Stimulated activated CD8-positive, alpha-beta memory T cell treated with anti-CD3 and anti-CD28 coated beads, Interleukin-7, amount 100 ng/mL, for 48 hours (primary cell): ENCODE measurements at regions not wholly inside any gene's neighbourhood (a gene's known extent, or its start where the extent isn't known, plus 50 kb on each side); places are given as distances from the start of the nearest gene placed in this dataset.
"Not testable (repeated sequence)": the region's sequence is repeated elsewhere in the genome, so short reads cannot be mapped to it uniquely, and the experiment has no call there.

Source experiments
- DNase-seq, 2 donors: peaks; one replicate each; pipeline ENCODE4 v3.0.0-alpha.2; 2020; ENCODE audit warnings: low read depth in 1 of 2; ENCODE audit errors: extremely low read depth in 1 of 2

GRCh38 chr4:141340458-141340857 lies 119.8 kb downstream of the ZNF330 start:
- no peak for DNase-seq

DNA sequence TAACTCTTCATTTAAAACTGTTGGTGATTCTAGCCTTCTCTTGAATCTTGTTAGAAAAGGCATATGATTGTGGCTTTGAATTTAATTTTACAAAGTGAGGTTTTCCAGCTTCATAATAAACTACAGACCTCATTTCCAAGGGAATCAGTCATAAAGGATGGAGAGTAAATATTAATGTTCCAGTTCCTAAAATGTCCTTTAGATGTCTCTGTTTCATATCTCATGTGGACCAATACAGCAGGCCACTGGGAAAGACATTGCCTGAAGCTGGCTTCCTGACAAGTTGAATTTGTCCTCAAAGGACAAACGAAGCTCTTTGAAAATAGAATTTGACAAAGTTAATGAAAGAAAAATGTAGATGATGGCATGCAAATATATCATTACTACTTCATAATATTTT lies 125.4 kb downstream of the ZNF330 start:
- DNase-seq, result no peak

DNA sequence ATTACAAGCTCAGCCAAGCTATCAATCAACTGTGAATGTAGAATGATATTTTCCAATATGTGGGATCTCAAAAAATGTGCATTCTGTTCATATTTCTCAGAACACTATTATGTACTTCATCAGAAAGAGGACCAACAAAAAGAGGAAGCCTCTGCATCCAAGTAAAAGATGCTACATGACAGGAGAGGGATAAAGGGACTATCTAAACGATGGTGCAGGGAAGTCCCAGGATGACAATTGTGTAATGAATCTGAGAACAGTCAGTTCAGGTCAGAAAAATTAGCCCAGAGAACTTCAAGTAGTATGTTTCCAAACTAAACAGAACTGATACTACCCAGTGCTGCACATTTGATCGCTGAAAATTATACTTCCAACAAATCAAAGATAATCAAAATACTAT lies 127.0 kb downstream of the ZNF330 start:
- DNase-seq, result no peak

- no peak for DNase-seq
Observed at GRCh38 chr4:141348125-141348524, 127.4 kb downstream of the ZNF330 start.

GRCh38 chr4:141348573-141348972 lies 127.9 kb downstream of the ZNF330 start:
- no peak for DNase-seq

- DNase-seq, result no peak
Observed at GRCh38 chr4:141349236-141349635, 128.5 kb downstream of the ZNF330 start.

- DNase-seq, result no peak
Observed at GRCh38 chr4:141350122-141350905, 129.6 kb downstream of the ZNF330 start.

DNA sequence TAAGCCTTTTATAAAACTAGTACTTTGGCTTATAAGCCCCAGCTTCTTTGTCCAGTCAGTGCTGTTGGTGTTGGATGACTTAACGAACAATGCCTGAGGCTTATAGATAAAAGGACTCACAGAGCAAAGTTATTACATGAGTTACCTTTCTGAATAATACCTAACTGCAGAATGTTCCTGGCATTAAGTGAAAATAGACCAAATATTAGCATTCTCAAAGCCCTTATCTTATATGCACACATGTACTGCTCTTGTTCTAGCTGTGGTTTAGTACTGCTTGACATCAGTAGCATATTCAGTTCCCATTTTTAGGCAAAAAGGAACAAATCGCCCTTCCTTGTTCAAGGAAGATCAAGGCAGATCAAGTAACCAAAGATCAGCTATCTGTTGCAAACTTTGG lies 131.6 kb downstream of the ZNF330 start:
- no peak for DNase-seq

DNA sequence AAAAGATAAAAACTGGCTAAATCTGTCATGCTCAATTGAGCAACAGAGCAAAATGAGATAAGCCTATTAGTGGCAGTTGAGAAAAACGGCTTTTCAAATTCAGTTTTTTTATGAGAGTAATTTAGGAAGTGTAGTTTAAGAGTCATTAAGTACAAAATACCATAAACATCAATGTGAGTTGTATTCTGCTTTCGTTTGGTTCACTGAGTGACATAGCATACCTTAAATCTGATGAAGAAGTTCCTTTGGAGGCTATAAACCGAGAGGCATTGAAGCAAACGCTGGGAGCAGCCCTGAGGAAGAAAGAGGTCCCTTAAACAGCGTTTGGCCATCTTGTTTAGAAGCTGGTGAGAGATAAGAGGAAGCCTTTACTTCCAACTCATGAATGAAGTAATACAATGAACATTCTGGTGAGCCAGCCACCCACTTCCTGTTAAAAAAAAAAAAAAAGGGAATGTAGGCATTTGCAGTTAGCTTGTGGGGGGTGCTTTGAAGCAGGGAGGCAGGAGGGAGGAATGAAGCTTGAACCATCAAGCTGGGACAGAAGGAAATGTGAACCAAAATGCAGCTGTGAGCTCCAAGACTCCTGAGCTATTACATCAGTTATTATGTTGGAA lies 132.3 kb downstream of the ZNF330 start:
- DNase-seq, result no peak

DNA sequence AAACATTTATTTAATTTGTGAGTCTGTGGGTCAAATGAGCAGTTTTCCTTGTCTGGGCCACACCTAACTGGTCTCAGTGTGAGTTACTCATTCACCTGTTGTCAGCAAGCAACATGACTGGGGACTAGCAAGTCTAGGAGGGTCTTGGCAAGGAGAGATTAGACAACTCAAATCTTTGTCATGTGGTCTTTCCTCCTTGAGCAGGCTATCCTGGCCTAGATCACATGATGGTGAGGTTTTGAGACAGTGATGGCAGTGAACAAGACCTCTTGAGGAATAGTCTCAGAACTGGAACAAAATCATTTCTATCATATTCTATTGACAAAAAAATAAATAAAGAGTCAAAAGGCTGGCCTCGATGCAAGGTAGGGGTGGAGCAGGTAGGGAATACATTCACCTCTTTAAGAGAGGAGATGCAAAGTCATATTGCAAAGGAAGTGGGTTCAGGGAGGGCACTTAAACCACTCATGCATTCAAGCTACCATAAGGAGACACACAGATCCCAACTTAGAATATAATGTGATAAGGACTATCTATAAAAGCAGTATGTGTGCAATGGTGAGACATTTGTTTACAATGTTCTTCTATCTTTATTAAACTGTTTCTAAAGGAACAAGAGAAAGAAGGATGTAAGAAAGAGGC lies 135.7 kb downstream of the ZNF330 start:
- DNase-seq, result no peak

DNA sequence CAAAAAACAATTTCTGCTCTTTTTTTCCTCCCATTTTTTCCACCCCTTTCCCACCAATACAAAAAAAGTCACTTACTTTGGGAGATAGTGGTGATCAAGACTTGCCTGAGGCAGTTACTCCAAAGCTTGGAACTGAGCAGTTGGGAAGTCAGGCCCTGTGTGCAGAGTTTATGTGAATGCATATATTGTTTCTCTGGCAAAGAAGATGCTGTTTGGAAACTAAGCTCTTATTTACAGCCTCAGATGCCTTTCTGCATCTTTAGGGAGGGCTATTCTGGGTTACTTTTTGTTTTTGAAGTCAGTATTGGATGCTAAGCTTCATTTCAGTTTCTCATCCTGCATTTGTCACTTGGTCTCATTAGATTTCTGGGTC lies 136.3 kb downstream of the ZNF330 start:
- DNase-seq, result no peak

- not testable (repeated sequence) for DNase-seq
Observed at GRCh38 chr4:141368241-141368640, 147.5 kb downstream of the ZNF330 start.

DNA sequence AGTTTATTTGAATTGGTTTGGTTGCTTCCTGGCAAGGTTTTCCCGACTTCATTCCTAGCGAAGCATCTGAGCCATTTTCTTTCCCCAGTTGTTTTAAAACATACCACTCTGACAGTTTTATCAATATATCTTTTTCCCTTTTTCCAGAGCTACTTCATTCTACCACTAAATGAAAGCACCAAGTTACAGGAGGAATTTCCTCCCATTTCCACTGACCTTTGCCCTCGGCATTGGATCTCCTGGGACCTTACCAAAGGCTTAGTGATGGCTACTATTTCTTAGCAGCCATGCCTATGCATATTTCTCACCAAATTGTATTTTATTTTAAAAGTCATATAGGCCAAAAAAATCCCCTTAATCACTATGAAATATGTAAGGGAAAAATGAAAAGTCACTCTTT lies 150.5 kb downstream of the ZNF330 start:
- no peak for DNase-seq

DNA sequence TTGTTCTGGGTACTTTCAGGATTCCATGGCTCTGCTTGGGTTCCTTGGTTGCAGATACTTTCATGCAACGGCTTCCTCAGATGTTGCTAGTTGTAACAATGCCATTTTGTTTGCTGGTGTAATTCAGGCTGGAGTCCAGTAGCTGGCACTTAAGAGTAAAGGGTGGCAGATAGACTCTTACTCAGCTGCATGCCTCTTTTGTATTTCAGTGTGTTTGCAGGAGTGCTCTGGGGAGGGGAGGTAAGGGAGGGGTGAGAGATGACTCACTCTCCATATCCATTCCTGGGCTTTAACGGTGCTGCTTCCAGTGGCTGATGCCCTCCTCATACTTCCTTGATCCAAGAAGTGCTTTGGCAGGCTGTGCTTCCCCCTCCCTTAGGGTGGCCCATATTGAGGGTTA lies 155.2 kb downstream of the ZNF330 start:
- no peak for DNase-seq

DNA sequence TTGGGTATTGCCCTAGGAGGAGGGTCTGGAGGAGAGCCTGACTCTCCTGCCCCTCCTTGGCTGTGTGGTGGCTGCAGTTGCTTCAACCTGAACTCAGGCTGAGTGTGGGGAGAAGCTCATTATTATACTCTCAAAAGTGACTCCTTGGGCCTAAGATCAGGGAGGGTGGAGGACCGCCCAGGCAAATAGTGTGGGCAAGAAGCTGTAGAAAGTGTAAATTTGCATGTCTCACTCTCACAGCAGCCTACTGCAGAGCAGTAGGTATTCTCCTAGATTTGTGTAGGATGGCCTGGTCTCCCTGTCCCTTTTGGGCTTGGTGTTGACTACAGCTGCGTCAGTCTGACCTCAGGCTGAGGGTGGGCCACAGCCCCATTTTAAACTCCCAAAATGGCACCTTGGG lies 156.1 kb downstream of the ZNF330 start:
- no peak for DNase-seq

GRCh38 chr4:141387299-141387698 lies 166.6 kb downstream of the ZNF330 start:
- no peak for DNase-seq

DNA sequence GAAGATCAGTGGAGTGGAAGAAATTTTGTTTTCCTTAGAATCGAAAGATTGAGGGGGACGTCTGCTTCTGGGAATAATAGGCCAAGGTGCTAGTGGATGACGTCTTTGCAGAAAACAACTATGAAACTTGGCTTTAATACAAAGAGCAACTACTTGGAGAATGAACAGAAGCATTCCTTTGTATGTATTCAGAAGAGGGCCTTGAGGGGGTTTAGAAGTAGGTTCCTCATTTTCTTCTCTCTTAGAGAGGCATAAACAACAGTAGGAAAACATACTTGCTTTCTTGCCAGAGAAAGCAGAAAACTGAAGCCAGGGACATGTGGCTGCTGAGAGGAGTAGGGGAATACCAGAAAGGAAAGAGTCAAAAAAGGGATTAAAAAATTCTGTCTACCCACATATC lies 167.8 kb downstream of the ZNF330 start:
- DNase-seq, result no peak

GRCh38 chr4:141389649-141390048 lies 169.0 kb downstream of the ZNF330 start:
- no peak for DNase-seq

- DNase-seq, result no peak
Observed at GRCh38 chr4:141390571-141390970, 169.9 kb downstream of the ZNF330 start.

- no peak for DNase-seq
Observed at GRCh38 chr4:141391293-141391692, 170.6 kb downstream of the ZNF330 start.

GRCh38 chr4:141391771-141392170 lies 171.1 kb downstream of the ZNF330 start:
- DNase-seq, result no peak

- no peak for DNase-seq
Observed at GRCh38 chr4:141395246-141395830, 174.6 kb downstream of the ZNF330 start.
